ENCODE measurements at regions not wholly inside any gene's neighbourhood (a gene's known extent, or its start where the extent isn't known, plus 50 kb on each side); places are given as distances from the start of the nearest gene placed in this dataset.

GRCh38 chr2:121961761-121962160 is 206.3 kb downstream of the TSN start:
- Mint-ChIP-seq H3K9me3 (ENCODE audit: unreplicated experiment) (no peaks in the 10 kb centered on the region), H3K27me3 (ENCODE audit: unreplicated experiment) (peaks cover 11% of the 10 kb centered on the region), H3K4me3 (ENCODE audit: unreplicated experiment) (no peak overlapping the region), H3K4me1 (ENCODE audit: unreplicated experiment) (no peaks in the 10 kb centered on the region), H3K27ac (ENCODE audit: unreplicated experiment) (no peak overlapping the region), H3K36me3 (ENCODE audit: unreplicated experiment) (no peaks in the 10 kb centered on the region)
- no peak for TF ChIP-seq CTCF (IDR thresholded peaks at IDR 0.05)
- no peak for DNase-seq (ENCODE audit: extremely low spot score, unreplicated experiment)

- no peak for DNase-seq (ENCODE audit: extremely low spot score, unreplicated experiment)
- no peak for TF ChIP-seq CTCF (IDR thresholded peaks at IDR 0.05)
- Mint-ChIP-seq H3K9me3 (ENCODE audit: unreplicated experiment) (no peaks in the 10 kb centered on the region), H3K4me3 (ENCODE audit: unreplicated experiment) (no peak overlapping the region), H3K36me3 (ENCODE audit: unreplicated experiment) (no peaks in the 10 kb centered on the region), H3K27ac (ENCODE audit: unreplicated experiment) (no peak overlapping the region), H3K4me1 (ENCODE audit: unreplicated experiment) (peaks cover 5% of the 10 kb centered on the region), H3K27me3 (ENCODE audit: unreplicated experiment) (peaks cover 32% of the 10 kb centered on the region)
Measured at GRCh38 chr2:121965661-121966060, 210.2 kb downstream of the TSN start.

- Mint-ChIP-seq H3K36me3 (ENCODE audit: unreplicated experiment) (no peaks in the 10 kb centered on the region), H3K4me1 (ENCODE audit: unreplicated experiment) (peaks cover 5% of the 10 kb centered on the region), H3K27me3 (ENCODE audit: unreplicated experiment) (peaks cover 35% of the 10 kb centered on the region)
Measured at GRCh38 chr2:121966663-121967062, 211.2 kb downstream of the TSN start.

GRCh38 chr2:121969166-121969565 is 213.7 kb downstream of the TSN start:
- Mint-ChIP-seq H3K27ac (ENCODE audit: unreplicated experiment) (no peak overlapping the region), H3K27me3 (ENCODE audit: unreplicated experiment) (peaks cover 50% of the 10 kb centered on the region), H3K36me3 (ENCODE audit: unreplicated experiment) (no peaks in the 10 kb centered on the region), H3K4me1 (ENCODE audit: unreplicated experiment) (peaks cover 5% of the 10 kb centered on the region), H3K9me3 (ENCODE audit: unreplicated experiment) (no peaks in the 10 kb centered on the region), H3K4me3 (ENCODE audit: unreplicated experiment) (no peak overlapping the region)
- no peak for DNase-seq (ENCODE audit: extremely low spot score, unreplicated experiment)
- no peak for TF ChIP-seq CTCF (IDR thresholded peaks at IDR 0.05)

More at GRCh38 chr2:121966663-121967062, 211.2 kb downstream of the TSN start:
- H3K9me3 Mint-ChIP-seq (ENCODE audit: unreplicated experiment) = no peaks in the 10 kb centered on the region
- H3K27ac Mint-ChIP-seq (ENCODE audit: unreplicated experiment) = no peak overlapping the region
- no peak for DNase-seq (ENCODE audit: extremely low spot score, unreplicated experiment)
- no peak overlapping the region for H3K4me3 Mint-ChIP-seq (ENCODE audit: unreplicated experiment)
- TF ChIP-seq CTCF (IDR thresholded peaks at IDR 0.05) = no peak

GRCh38 chr2:121969766-121970639 is 214.6 kb downstream of the TSN start:
- Mint-ChIP-seq H3K27ac (ENCODE audit: unreplicated experiment) (no peak overlapping the region), H3K27me3 (ENCODE audit: unreplicated experiment) (peaks cover 50% of the 10 kb centered on the region), H3K4me1 (ENCODE audit: unreplicated experiment) (peaks cover 8% of the 10 kb centered on the region), H3K4me3 (ENCODE audit: unreplicated experiment) (no peak overlapping the region), H3K9me3 (ENCODE audit: unreplicated experiment) (no peaks in the 10 kb centered on the region), H3K36me3 (ENCODE audit: unreplicated experiment) (no peaks in the 10 kb centered on the region)
- TF ChIP-seq CTCF (IDR thresholded peaks at IDR 0.05) = no peak
- DNase-seq (ENCODE audit: extremely low spot score, unreplicated experiment) = no peak

Data from osteocyte (in vitro differentiated cells).